ENCODE measurements at regions not wholly inside any gene's neighbourhood (a gene's known extent, or its start where the extent isn't known, plus 50 kb on each side); places are given as distances from the start of the nearest gene placed in this dataset.
A peak's percentile ranks its signal among the peaks of the same experiment; 100 is the strongest.

DNA sequence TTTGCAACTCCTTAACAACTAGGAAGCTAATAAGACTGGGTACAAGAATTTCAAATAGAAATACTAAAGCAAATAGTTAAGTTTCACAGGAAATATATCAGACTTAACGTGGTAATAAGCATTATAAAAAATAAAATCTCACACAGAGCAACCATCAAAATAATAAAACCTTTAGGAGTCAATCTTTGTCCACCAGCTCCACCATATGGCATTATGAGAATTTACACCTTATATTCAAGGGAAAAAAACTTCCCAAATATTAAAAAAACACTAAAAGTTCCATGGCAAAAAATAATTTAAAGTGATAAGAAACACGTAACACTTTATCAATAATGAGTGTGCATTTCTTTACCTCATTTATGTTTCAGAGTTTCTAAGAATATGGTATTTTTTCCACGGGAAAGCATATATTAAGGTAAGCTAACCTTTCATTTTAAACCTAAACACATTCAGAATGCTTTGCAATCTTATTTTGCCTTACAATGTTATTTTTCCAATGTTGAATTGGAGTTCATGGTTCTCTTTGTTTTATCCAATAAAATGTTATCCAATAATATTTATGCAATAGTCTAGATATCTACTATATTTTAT lies 423.2 kb upstream of the SGCG start:
- TF ChIP-seq, protein P1, sequence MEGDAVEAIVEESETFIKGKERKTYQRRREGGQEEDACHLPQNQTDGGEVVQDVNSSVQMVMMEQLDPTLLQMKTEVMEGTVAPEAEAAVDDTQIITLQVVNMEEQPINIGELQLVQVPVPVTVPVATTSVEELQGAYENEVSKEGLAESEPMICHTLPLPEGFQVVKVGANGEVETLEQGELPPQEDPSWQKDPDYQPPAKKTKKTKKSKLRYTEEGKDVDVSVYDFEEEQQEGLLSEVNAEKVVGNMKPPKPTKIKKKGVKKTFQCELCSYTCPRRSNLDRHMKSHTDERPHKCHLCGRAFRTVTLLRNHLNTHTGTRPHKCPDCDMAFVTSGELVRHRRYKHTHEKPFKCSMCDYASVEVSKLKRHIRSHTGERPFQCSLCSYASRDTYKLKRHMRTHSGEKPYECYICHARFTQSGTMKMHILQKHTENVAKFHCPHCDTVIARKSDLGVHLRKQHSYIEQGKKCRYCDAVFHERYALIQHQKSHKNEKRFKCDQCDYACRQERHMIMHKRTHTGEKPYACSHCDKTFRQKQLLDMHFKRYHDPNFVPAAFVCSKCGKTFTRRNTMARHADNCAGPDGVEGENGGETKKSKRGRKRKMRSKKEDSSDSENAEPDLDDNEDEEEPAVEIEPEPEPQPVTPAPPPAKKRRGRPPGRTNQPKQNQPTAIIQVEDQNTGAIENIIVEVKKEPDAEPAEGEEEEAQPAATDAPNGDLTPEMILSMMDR (optimal IDR thresholded peaks at IDR 0.05 in 1 of 3, IDR thresholded peaks at IDR 0.05 in 1 of 3, conservative IDR thresholded peaks at IDR 0.05 in 1 of 3; ENCODE audit: extremely low read depth in 1 of 3, insufficient read depth in 2 of 3, low read length in 3 of 3): peak in 1 of 3 experiments; percentile 24
- no peak for TF ChIP-seq EZH2 (IDR thresholded peaks at IDR 0.05; ENCODE audit: low read length)

All from keratinocyte (primary cell).